ENCODE measurements at regions not wholly inside any gene's neighbourhood (a gene's known extent, or its start where the extent isn't known, plus 50 kb on each side); places are given as distances from the start of the nearest gene placed in this dataset.
"Not testable (repeated sequence)": the region's sequence is repeated elsewhere in the genome, so short reads cannot be mapped to it uniquely, and the experiment has no call there.

- DNase-seq = no peak
Observed at GRCh38 chr5:158049459-158049858, 190.5 kb upstream of the CLINT1 start.

DNA sequence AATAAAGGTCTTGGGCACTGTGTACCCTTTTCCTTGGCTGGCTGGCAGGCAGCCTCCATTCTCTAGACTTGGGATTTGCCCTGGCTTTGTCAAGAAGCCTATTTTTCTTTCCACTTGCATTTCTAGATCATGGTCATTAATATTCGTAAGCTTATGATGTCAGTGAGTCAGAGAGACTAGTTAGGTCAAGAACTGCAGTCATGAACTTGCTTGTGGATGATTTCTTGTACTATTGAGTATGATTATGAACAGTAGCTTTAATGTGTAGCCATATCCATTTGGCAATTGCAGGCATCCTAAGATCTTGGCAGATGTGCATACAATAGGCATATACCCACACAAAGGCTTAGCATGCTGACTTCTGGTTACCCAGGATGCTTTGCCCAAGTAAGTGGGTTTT lies 186.8 kb upstream of the CLINT1 start:
- no peak for DNase-seq

- DNase-seq = no peak
Observed at GRCh38 chr5:158039911-158040347, 181.0 kb upstream of the CLINT1 start.

DNA sequence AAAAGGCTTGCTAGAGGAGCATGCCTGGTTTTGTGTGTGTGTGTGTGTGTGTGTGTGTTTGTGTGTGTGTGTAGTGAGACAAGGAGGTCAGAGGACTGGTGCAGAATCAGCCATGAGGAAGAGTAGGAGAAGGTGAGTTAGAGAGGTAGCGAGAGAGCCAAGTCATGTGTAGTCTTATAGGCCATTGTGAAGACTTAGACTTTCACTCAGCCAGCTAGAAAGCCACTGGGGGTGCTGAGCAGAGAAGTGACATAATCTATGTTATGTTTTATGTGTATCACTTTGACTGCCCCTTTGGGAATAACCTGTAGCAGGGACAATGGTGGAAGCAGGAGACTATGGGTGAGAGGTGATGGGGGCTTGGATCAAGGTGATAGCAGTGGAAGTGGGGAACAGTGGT lies 180.5 kb upstream of the CLINT1 start:
- no peak for DNase-seq

DNA sequence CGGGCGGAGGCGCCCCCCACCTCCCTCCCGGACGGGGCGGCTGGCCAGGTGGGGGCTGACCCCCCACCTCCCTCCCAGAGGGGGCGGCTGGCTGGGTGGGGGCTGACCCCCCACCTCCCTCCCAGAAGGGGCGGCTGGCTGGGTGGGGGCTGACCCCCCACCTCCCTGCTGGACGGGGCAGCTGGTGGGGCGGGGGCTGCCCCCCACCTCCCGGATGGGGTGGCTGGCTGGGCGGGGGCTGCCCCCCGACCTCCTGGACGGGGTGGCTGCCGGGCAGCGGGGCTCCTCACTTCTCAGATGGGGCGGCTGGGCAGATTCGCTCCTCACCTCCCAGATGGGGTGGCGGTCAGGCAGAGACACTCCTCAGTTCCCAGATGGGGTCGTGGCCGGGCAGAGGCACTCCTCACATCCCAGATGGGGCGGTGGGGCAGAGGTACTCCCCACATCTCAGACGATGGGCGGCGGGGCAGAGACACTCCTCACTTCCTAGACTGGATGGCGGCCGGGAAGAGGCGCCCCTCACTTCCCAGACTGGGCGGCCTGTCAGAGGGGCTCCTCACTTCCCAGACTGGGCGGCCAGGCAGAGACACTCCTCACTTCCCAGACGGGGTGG lies 178.1 kb upstream of the CLINT1 start:
- DNase-seq = not testable (repeated sequence)

GRCh38 chr5:158034586-158034985 lies 175.6 kb upstream of the CLINT1 start:
- DNase-seq = not testable (repeated sequence)

- no peak for DNase-seq
Observed at GRCh38 chr5:158033724-158034123, 174.8 kb upstream of the CLINT1 start.

GRCh38 chr5:158033076-158033475 lies 174.1 kb upstream of the CLINT1 start:
- no peak for DNase-seq

DNA sequence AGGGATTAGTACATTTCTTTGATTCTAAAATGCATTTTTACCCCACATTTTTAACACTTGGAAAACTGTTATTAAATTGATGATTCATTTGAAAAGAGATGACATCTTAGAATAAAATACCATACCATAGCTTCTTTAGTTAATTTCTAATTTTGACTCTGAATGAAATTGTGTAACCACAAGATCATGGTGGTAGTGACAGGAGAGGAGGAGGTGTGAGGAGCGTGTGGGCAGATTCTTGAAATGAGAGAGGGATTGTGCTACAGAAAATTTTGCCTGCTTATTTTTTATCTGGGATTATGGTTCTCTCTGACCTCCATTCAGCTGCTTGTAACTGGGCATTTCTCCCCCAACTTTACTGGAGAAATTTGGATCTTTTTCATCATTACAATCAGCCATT lies 173.3 kb upstream of the CLINT1 start:
- peak; percentile 4 for DNase-seq

GRCh38 chr5:158027806-158028775 lies 169.1 kb upstream of the CLINT1 start:
- DNase-seq = no peak

DNA sequence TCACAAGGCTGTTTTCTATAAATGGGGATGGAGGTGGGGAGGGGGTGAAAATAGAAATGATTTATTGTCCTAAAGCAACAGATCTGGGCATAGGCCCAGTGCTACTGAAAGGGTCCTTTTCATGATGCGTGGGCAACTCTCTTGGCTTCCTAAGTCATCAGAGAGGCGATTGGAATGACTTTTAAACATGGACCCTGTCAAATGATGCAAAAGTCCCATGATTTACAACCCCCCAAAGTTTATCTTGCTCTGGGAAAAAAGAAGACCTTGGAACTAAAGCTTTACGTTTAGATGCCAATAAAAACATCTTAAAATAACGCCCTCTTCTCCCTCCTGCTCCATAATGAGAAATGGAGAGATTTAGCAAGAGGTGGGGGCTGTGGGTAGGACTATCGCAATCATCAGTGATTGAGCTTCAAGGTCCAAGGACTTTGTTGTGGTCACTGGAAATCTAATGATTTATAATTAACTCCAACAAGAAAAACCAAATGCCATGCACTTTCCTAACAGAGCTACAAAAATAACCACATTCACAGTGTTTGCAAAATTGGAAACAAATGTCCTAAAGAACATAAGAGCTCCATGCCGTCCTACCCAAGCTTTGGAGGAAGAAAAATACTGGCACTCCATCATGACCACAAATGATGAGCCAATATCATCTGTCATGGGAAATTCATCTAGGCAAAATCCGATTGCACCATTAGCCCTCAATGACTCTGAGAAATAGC lies 167.5 kb upstream of the CLINT1 start:
- DNase-seq = no peak

DNA sequence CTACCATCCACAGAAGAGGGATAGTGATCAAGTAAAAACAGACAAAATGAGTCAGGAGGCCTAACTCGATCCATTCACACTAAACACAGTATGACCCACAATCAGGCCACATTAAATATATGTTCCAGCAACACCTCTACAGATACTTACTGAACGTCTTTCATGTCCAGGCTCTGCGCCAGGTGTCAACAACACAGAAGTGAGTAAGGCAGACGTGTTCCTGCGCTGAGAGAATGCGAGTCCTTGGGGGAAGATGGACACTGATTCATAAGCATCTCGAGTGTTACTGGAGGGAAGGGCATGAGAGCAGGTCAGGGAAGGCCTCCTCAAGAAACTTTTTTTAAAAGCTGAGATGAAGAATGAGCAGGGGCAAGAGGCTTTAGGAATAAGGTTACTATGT lies 164.3 kb upstream of the CLINT1 start:
- DNase-seq = no peak

- no peak for DNase-seq
Observed at GRCh38 chr5:158022837-158023236, 163.9 kb upstream of the CLINT1 start.

DNA sequence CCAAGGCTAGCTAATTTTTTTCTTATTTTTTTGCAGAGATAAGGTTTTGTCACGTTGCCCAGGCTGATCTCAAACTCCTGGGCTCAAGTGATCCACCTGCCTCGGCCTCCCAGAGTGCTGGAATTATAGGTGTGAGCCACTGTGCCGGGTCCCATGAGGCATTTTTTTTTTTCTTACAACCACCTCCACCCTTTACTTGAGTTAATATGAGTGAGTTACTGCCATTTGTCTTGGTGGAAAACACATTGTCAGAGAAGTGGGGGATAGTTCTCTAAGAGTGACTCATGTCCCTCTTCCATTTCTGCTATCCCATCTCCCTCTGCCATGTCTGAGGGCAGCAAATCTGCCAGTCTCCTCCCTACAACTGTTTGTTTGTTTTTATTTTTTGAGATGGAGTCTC lies 163.4 kb upstream of the CLINT1 start:
- no peak for DNase-seq

DNA sequence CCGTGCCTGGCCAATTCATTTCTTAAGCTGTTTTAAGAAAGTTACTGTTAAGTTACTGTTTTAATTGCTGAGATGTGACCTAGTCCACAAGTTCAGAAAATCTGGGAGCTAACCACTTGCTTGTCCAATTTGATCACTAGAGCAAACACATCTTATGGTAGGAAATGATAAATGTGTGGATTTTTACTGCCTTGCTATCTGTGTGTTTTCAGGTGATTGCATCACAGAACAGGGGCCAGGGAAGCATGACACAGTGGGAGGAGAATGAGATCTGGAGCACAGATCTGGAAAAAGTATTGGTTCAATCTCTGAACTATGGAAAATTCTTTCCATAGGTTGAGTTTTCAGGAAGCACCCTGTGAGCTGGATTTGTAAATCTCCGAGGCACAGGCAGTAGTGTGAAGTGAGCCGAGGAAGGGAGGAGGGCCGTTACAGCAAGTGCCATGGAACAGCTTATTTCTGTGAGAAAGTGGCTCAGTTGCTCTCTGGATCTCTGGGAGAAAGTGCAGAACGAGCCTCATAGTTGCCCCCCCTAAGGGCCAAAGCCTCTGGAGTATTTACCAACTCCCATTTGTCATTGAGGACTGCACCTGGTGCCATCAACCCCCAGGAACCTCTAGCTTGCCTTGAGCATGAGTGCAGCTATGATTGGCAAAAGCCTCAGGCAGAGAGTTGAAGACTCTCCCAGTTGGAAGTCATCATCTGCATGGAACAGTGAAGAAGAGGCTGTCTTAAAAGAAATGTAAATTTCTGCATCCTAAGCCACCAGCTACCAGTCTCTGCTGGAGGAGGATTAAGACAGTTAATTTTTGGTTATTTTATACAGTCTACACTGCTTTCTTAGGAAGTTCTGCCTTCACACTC lies 161.8 kb upstream of the CLINT1 start:
- no peak for DNase-seq

DNA sequence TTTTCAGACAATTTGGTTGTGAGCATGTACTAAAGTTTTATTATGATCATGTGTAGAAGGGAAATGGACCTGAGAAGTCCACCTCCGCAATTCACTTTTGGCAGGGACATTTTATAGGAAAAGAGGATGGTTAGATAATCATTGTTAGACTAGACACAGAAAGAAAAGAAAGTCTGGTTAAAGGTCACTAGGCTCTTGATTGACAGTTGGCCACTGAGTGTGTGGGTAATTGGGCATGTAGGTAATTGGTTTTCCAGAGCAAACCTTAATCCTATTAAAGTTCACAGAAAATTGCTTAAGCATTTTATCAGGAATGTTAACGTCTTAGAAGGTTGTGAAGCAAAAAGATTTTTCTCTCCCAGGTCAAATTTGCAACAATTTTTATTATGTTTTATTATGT lies 158.5 kb upstream of the CLINT1 start:
- no peak for DNase-seq

GRCh38 chr5:158014372-158014771 lies 155.4 kb upstream of the CLINT1 start:
- no peak for DNase-seq

GRCh38 chr5:158013939-158014338 lies 155.0 kb upstream of the CLINT1 start:
- no peak for DNase-seq

- no peak for DNase-seq
Observed at GRCh38 chr5:158013303-158013702, 154.4 kb upstream of the CLINT1 start.

DNA sequence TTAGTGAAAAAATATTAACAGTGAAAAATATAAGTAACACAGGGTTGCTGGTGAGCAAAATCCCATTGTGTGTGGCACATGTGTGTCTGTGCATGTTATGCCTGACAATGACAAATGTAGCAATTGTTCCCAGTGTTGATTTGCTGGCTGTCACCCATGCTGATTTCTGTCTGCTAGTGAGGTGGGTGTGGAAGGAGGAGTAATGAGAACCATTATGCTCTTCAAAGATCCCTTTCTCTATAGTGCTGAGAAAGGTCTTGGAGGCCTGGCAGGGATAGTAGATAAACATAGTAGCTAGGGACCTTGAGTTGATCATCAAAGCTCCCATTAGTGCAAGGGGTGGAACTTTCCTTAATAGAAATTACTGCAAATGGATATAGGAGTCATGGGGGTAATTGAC lies 152.5 kb upstream of the CLINT1 start:
- no peak for DNase-seq

- no peak for DNase-seq
Observed at GRCh38 chr5:158010831-158011230, 151.9 kb upstream of the CLINT1 start.

GRCh38 chr5:158007336-158007735 lies 148.4 kb upstream of the CLINT1 start:
- DNase-seq = no peak

DNA sequence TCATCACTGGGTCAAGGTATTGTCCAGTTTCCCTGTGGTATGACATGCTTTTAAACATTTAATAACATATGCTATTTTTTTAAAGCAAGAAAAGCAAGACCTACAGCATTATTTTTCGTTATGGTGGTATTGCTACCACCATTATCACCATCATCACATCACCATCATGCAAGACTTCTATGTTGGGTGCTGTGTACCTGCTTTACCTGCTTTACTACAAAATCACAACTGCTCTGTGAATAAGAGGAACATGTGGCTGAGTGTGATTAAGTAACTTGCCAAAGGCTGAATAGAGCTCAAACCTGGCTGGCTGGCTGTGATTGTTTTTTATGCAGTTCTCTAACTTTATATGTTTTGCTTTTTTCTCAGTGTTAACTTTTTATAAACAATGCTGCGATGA lies 140.8 kb upstream of the CLINT1 start:
- DNase-seq = no peak
